ENCODE measurements at regions not wholly inside any gene's neighbourhood (a gene's known extent, or its start where the extent isn't known, plus 50 kb on each side); places are given as distances from the start of the nearest gene placed in this dataset.
"Not testable (repeated sequence)": the region's sequence is repeated elsewhere in the genome, so short reads cannot be mapped to it uniquely, and the experiment has no call there.

DNA sequence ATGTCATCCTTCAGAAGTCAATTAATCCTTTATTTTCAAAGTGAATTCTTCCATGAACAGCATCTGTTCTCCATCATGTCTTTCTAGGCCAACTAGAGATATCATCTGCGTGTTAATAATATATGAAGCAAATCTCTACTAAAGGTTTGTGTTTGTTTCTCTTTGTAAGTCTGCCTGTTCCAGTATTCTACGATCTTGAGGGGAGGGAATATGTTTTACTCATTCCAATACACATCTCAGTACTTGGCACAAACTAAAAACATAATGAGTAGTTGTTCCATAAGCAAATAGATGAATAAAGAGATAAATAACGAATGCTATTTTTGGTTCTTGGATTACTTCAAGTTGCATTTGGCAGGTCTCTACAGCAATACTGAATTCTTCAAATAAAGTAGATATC lies 470.7 kb upstream of the GRIN3A start:
- H3K4me1 ChIP-seq, result no peaks in the 10 kb centered on the region
- H3K4me3 ChIP-seq, result no peak overlapping the region
- H3K9ac ChIP-seq, result no peak overlapping the region
- no peak overlapping the region for H3K4me2 ChIP-seq
- no peaks in the 10 kb centered on the region for H4K20me1 ChIP-seq
- no peaks in the 10 kb centered on the region for H3K36me3 ChIP-seq
- H3K27ac ChIP-seq, result no peak overlapping the region
- no peaks in the 10 kb centered on the region for H3K9me3 ChIP-seq
- H3K27me3 ChIP-seq, result no peaks in the 10 kb centered on the region
- TF ChIP-seq Cebpa-rat (IDR thresholded peaks at IDR 0.05), result no peak

DNA sequence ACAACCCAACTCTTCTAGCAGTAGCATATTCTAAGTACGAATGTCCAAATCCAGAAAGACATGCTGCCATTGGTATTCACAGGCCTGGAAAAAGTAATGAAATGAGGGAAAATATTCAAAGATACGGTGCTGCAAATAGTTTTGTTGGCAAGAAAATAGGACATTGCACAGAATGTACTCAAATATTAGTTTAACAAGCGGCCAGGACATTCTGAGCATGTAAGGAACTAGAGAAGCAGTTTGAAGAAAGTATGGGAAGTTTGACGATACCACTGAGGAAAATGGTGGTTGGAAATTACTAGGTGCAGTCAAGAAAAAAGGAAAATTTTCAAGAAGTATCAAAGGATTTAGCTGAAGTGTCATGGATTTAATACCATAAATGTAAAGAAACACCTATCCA lies 468.0 kb upstream of the GRIN3A start:
- Histone ChIP-seq H3K4me2 (no peak overlapping the region), H3K4me3 (no peak overlapping the region), H3K9me3 (no peaks in the 10 kb centered on the region), H3K27me3 (no peaks in the 10 kb centered on the region), H4K20me1 (no peaks in the 10 kb centered on the region), H3K36me3 (no peaks in the 10 kb centered on the region), H3K9ac (no peak overlapping the region), H3K4me1 (no peaks in the 10 kb centered on the region), H3K27ac (no peak overlapping the region)
- TF ChIP-seq Cebpa-rat (IDR thresholded peaks at IDR 0.05), result no peak

DNA sequence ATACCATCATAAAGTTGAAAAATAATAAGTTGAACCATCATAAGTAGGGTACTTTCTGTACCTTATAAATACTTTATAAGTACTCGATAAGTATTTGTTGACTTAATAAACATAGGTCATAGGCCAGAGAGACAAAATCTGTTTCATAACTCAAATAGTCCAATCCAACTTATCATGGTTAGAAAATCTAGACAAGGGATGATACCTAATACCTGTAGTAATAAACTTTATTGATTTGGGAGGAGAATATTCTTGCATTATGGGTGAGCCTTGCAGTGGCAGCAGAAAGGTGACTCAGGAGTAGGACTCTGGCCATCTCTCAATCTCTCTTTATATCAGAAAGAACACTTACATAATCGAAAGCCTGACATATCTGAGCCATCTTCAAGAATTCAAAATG lies 466.8 kb upstream of the GRIN3A start:
- no peak overlapping the region for H3K27ac ChIP-seq
- no peaks in the 10 kb centered on the region for H3K27me3 ChIP-seq
- H3K9me3 ChIP-seq, result no peaks in the 10 kb centered on the region
- no peak overlapping the region for H3K9ac ChIP-seq
- H3K4me2 ChIP-seq, result no peak overlapping the region
- H3K4me3 ChIP-seq, result no peak overlapping the region
- H3K4me1 ChIP-seq, result no peaks in the 10 kb centered on the region
- no peaks in the 10 kb centered on the region for H4K20me1 ChIP-seq
- H3K36me3 ChIP-seq, result no peaks in the 10 kb centered on the region
- TF ChIP-seq Cebpa-rat (IDR thresholded peaks at IDR 0.05), result no peak

DNA sequence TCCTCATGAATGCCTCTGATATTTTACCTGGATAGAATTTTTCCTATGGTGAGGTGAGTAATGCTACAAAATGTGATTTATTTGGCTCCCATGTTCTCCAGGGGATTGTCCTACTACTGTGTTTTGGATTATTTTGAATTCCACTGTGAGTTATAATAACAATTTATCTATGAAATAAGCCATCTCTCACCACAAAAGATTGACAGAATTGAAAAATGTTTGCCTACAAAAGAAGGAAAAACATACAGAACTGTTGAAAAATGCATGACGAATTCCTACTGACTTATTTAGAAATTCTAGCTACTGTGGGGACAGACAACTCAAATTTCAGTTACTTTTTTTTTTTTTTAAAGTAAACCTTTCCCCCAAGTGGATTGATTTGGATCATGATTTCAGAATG lies 463.7 kb upstream of the GRIN3A start:
- H3K27me3 ChIP-seq, result no peaks in the 10 kb centered on the region
- no peak overlapping the region for H3K27ac ChIP-seq
- H3K4me3 ChIP-seq, result no peak overlapping the region
- no peaks in the 10 kb centered on the region for H3K4me1 ChIP-seq
- H3K4me2 ChIP-seq, result no peak overlapping the region
- no peak overlapping the region for H3K9ac ChIP-seq
- no peak for TF ChIP-seq Cebpa-rat (IDR thresholded peaks at IDR 0.05)
- no peaks in the 10 kb centered on the region for H4K20me1 ChIP-seq
- no peaks in the 10 kb centered on the region for H3K9me3 ChIP-seq
- H3K36me3 ChIP-seq, result no peaks in the 10 kb centered on the region

DNA sequence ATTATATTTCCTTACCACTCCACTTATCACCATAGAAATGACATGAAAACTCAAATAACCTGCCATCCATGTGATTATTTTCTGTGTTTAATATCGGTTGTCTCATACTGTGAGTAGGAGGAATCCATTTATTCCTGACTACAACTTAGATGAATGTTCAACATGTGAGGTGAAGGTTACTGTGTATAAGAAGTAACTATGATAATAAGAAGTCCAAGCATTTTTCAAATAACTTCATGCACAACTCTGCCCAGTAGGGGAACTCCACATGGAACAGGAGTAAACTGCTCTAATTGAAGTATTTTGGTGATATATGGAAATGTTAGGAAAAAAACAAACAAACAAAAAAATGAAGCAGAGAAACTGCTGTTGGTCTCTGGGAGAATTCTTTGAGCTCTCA lies 447.5 kb upstream of the GRIN3A start:
- Histone ChIP-seq H3K9ac (no peak overlapping the region), H3K4me2 (no peak overlapping the region), H3K4me3 (no peak overlapping the region), H3K4me1 (no peaks in the 10 kb centered on the region), H3K36me3 (no peaks in the 10 kb centered on the region), H3K9me3 (no peaks in the 10 kb centered on the region), H4K20me1 (no peaks in the 10 kb centered on the region), H3K27me3 (no peaks in the 10 kb centered on the region), H3K27ac (no peak overlapping the region)
- TF ChIP-seq Cebpa-rat (IDR thresholded peaks at IDR 0.05), result no peak

DNA sequence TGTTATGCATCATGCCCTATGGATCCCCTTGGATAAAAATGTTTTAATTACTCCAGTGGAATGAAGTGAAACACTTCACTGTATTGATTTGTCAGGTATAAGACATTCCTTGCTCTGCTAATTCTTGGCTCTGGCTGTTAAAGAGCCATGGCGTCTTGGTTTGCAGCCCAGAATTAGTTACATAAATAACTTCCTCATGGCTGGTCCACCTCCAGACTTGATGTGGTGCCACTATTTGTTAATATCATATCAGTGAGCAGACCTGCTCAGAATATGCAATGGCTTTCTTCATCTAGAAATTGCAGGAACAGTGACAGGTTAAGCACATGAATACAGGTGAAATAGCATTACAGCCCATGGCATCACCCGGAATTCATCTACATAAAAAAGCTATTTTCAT lies 446.9 kb upstream of the GRIN3A start:
- Histone ChIP-seq H3K9ac (no peak overlapping the region), H3K4me1 (no peaks in the 10 kb centered on the region), H3K9me3 (no peaks in the 10 kb centered on the region), H3K36me3 (no peaks in the 10 kb centered on the region), H3K27me3 (no peaks in the 10 kb centered on the region), H4K20me1 (no peaks in the 10 kb centered on the region), H3K27ac (no peak overlapping the region), H3K4me3 (no peak overlapping the region), H3K4me2 (no peak overlapping the region)
- no peak for TF ChIP-seq Cebpa-rat (IDR thresholded peaks at IDR 0.05)

DNA sequence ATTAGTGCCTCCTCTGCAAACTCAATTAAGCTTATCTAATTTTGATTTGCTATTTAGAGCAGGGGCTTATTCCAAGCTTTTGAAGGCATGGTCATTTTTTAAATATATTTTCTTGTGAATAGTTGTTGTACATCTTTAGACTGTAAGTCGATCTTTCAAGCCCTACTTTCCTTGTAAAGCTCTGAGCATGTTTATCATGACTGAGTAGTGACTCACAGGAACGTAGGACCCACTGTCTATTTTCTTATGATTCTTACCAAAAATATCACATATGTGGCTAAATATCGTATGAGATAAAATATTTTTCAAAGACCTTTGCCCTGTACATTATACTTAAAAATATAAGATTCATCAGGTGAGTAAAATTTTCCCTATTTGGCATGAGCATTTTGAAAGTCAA lies 440.4 kb upstream of the GRIN3A start:
- Histone ChIP-seq H3K4me1 (no peaks in the 10 kb centered on the region), H3K4me3 (no peak overlapping the region), H3K27ac (no peak overlapping the region), H3K9ac (no peak overlapping the region), H3K9me3 (peaks cover 12% of the 10 kb centered on the region), H3K36me3 (no peaks in the 10 kb centered on the region), H3K4me2 (no peak overlapping the region), H3K27me3 (no peaks in the 10 kb centered on the region), H4K20me1 (no peaks in the 10 kb centered on the region)
- no peak for TF ChIP-seq Cebpa-rat (IDR thresholded peaks at IDR 0.05)

DNA sequence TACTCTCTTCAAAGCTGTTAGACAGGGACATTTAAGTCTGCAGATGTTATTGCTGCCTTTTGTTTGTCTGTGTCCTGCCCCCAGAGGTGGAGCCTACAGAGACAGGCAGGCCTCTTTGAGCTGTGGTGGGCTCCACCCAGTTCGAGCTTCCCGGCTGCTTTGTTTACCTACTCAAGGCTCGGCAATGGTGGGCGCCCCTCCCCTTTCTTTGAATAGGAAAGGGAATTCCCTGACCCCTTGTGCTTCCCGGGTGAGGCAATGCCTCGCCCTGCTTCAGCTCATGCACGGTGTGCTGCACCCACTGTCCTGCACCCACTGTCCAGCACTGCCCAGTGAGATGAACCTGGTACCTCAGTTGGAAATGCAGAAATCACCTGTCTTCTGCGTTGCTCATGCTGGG lies 435.8 kb upstream of the GRIN3A start:
- not testable (repeated sequence) for H3K27me3 ChIP-seq, H3K4me3 ChIP-seq, H3K4me1 ChIP-seq, H3K36me3 ChIP-seq, H4K20me1 ChIP-seq, H3K4me2 ChIP-seq, H3K27ac ChIP-seq, H3K9ac ChIP-seq
- peaks cover 12% of the 10 kb centered on the region for H3K9me3 ChIP-seq

DNA sequence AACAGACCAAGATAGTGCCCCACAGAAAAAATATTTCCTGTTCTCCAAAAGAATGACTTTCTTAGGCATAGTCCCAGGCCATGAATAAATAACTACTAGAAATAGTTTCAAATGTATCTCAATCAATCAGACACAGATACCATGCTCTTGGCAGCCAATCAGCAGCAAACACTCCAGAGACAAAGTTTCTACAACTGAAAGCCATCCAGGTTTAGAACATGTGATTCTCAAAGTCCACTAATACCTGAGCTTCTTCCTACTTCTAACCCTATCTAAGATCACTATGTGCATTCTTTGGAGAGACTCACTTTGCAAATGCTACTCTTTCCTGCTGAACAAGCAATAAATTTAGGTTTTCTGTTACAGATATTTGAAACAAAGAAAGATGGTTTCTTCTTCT lies 425.8 kb upstream of the GRIN3A start:
- H3K4me1 ChIP-seq, result no peaks in the 10 kb centered on the region
- no peak overlapping the region for H3K27ac ChIP-seq
- H3K27me3 ChIP-seq, result no peaks in the 10 kb centered on the region
- no peaks in the 10 kb centered on the region for H3K9me3 ChIP-seq
- no peaks in the 10 kb centered on the region for H4K20me1 ChIP-seq
- H3K36me3 ChIP-seq, result no peaks in the 10 kb centered on the region
- no peak overlapping the region for H3K4me2 ChIP-seq
- no peak for TF ChIP-seq Cebpa-rat (IDR thresholded peaks at IDR 0.05)
- H3K4me3 ChIP-seq, result no peak overlapping the region
- H3K9ac ChIP-seq, result no peak overlapping the region

DNA sequence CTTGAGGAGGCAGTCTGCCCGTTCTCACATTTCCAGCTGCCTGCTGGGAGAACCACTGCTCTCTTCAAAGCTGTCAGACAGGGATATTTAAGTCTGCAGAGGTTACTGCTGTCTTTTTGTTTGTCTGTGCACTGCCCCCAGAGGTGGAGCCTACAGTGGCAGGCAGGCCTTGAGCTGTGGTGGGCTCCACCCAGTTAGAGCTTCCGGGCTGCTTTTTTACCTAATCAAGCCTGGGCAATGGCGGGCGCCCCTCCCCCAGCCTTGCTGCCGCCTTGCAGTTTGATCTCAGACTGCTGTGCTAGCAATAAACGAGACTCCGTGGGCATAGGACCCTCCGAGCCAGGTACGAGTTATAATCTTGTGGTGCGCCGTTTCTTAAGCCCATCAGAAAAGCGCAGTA lies 414.6 kb upstream of the GRIN3A start:
- H4K20me1 ChIP-seq, H3K27me3 ChIP-seq, H3K4me3 ChIP-seq, H3K9me3 ChIP-seq, H3K27ac ChIP-seq, H3K9ac ChIP-seq, H3K36me3 ChIP-seq, H3K4me2 ChIP-seq, H3K4me1 ChIP-seq: not testable (repeated sequence)

DNA sequence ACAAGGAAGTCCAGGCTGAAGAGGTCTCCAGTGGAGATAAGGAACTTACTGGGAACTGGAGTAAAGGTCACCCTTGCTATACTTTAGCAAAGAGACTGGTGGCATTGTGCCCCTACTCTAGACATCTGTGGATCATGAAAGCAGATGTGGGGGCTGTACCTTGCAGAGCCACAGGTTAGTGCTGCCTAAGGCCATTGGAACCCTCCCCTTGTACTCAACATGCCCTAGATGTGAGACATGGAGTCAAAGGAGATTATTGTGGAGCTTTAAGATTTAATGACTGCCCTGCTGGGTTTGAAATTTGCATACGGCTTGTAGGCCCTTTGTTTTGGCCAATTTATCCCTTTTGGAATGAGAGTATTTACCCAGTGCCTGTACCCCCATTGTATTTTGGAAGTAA lies 397.3 kb upstream of the GRIN3A start:
- Histone ChIP-seq H3K4me3 (no peak overlapping the region), H3K27me3 (no peaks in the 10 kb centered on the region), H4K20me1 (no peaks in the 10 kb centered on the region), H3K9me3 (no peaks in the 10 kb centered on the region), H3K4me2 (no peak overlapping the region), H3K36me3 (no peaks in the 10 kb centered on the region), H3K9ac (no peak overlapping the region), H3K27ac (no peak overlapping the region), H3K4me1 (no peaks in the 10 kb centered on the region)
- no peak for TF ChIP-seq Cebpa-rat (IDR thresholded peaks at IDR 0.05)

Data from BLaER1 (cell line).